Glomerular endothelial cell (primary cell): ENCODE measurements at regions not wholly inside any gene's neighbourhood (a gene's known extent, or its start where the extent isn't known, plus 50 kb on each side); places are given as distances from the start of the nearest gene placed in this dataset.
"Not testable (repeated sequence)": the region's sequence is repeated elsewhere in the genome, so short reads cannot be mapped to it uniquely, and the experiment has no call there.

Source experiments
- DNase-seq: peaks from one replicate; pipeline ENCODE4 v3.0.0-alpha.2; 2011; ENCODE audit warnings: low read depth, low spot score; ENCODE audit errors: extremely low read depth

GRCh38 chr6:81148751-81149150, 603.7 kb downstream of the TENT5A start:
- DNase-seq, result no peak

DNA sequence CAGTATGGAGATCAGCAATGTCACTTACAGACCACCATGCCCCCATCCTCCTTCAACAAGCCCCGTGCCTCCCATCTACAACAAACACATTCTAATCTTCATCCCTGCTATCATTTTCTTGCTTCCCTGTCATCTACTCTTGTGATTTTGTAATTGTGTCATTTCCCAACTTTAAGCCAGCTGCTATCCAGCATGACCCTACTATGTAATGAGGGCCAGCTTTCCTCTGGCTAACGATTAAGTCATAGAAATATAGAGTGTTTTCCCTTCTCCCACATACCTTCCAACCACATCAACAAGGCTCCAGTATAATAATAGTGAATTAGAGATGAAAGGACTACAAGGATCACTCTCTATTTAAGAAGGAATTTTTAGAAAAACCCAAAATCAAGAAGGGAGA, 607.0 kb downstream of the TENT5A start:
- no peak for DNase-seq

- no peak for DNase-seq
These were observed 608.1 kb downstream of the TENT5A start for GRCh38 chr6:81144346-81144745.

GRCh38 chr6:81138236-81138635, 614.2 kb downstream of the TENT5A start:
- no peak for DNase-seq

- DNase-seq, result no peak
These were observed 621.5 kb downstream of the TENT5A start for GRCh38 chr6:81130969-81131368.

DNA sequence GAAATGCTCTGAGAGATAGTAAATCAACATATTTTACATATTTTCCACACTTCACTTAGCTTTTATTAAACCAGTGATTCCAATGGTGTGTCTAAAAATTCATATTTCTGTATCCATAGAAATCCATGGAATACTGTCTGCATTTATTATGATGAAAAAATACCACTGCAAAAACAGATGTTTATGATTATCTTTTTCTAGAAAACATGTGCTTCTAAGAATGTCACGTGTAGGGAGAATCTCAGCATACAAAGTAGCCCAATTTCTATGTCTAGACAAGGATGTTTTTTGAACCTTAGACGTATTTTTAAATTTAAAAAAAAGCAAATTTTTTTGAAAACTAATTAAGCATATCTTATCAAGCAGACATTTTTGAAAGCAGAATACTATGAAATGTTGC, 622.4 kb downstream of the TENT5A start:
- DNase-seq, result no peak

DNA sequence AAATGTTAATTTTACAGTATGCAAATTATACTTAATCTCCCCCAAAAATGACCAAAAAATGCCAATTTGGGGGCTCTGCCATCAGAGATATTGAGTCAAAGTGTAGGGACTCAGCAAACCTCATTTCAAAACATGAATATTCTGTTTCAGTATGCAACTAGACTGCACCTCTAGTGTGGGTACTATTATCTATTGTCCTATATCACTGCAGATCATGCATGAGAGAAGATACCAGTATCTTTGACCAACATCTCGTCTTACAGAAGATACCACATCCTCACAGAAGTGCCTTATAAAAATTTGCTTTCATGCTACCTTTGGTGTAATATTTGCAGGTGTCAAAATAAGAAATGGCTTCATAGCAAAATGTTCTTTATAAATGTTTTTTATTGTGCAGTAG, 623.8 kb downstream of the TENT5A start:
- no peak for DNase-seq

- no peak for DNase-seq
These were observed 626.3 kb downstream of the TENT5A start for GRCh38 chr6:81126150-81126549.

DNA sequence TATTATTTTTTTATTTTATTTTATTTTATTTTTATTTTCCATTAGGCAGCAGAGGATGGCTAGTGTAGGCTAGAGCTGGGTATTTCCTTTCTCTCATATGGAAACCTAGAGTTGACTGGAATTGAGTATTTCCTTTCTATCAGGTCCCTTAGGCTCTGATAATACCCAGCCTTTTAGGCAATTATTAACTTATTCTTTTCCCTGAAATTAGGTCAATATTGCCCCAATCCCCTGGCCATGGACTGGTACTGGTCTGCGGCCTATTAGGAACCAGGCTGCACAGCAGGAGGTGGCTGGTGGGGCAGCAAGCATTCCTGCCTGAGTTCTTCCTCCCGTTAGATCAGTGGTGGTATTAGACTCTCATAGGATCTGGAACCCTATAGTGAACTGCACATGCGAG, 632.2 kb downstream of the TENT5A start:
- no peak for DNase-seq

GRCh38 chr6:81105998-81106397, 646.5 kb downstream of the TENT5A start:
- no peak for DNase-seq

DNA sequence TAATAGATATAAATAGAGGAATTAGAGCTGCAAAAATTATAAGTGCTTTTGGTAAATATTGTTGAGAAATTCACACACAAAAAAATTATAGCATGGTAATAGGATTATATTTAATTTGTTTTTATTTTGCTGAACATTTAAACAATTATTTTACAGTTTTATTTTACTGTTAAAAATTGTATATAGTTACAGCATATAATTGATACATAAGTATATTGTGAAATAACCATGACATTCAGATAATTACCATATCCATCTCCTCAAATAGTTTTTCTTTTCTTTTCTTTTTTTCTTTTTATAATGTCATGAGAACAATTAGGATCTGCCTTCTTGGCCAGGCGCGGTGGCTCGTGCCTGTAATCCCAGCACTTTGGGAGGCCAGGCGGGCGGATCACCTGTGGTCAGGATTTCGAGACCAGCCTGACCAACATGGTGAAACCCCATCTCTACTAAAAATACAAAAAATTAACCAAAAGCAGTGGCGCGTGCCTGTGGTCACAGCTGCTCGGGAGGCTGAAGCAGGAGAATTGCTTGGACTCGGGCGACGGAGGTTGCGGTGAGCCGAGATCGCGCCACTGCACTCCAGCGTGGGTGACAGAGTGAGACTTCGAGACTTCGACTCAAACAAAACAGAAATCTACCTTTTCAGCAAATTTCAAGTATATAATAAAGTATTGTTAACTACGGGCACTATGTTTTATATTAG, 654.2 kb downstream of the TENT5A start:
- no peak for DNase-seq

GRCh38 chr6:81096464-81096863, 656.0 kb downstream of the TENT5A start:
- not testable (repeated sequence) for DNase-seq

DNA sequence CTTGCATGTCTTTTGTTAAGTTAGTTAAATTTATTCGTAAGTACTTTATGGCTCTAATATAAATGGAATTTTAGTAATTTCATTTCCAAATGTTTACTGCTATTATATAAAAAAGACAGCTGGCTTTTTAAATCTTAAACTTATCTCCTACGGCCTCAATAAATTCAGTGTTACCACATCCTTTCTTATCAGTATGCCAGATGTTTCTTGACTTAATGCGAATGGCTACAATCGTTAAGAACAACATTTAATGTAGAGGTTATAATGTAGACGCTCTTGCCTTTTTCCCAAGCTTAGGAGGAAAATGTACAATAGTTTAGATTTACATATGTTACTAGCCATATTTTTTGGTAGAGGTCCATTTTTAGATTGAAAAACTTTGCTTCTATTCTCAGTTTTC, 659.4 kb downstream of the TENT5A start:
- no peak for DNase-seq

DNA sequence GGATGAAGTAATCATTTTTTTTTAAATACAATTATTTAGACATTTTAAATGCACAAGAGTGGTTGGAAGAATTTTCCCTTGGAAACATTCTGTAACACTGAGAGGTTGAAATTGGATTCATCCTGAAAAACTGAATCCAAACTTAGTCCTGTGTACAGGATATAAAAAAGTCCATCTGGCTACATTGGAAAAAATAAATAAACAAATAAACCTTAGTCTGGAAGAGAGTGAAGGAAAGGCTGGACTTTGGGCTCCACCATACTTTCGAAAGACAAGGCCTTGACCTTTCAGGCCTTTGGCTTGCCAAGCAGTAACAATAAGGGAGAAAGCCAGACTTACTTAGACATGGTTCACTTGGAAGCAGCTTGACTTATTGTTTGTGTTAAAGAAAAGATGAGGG, 664.3 kb downstream of the TENT5A start:
- no peak for DNase-seq

- DNase-seq, result no peak
These were observed 665.5 kb downstream of the TENT5A start for GRCh38 chr6:81086991-81087390.

DNA sequence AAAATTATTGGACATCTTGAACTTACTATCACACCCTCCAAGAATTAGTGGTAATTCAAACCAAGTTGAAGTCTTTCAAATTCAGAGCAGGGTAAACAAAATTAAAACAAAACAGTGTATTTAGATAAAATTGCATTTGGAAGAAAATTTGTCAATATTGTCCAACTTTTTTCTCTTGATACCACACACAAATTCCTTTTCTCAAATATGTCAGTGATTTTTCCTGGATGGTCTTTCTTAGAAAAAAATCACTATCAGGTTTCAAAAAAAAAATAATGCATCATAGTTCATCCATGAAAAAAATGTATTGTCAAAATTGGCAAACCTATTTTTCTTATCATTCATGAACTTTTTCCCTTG, 667.1 kb downstream of the TENT5A start:
- DNase-seq, result no peak

GRCh38 chr6:81084776-81085430, 667.6 kb downstream of the TENT5A start:
- DNase-seq, result no peak

GRCh38 chr6:81075974-81076373, 676.5 kb downstream of the TENT5A start:
- DNase-seq, result no peak

- DNase-seq, result no peak
These were observed 679.2 kb downstream of the TENT5A start for GRCh38 chr6:81073318-81073717.

GRCh38 chr6:81071121-81071520, 681.4 kb downstream of the TENT5A start:
- DNase-seq, result no peak

- DNase-seq, result no peak
These were observed 685.4 kb downstream of the TENT5A start for GRCh38 chr6:81067057-81067456.

GRCh38 chr6:81063891-81064290, 688.6 kb downstream of the TENT5A start:
- no peak for DNase-seq

GRCh38 chr6:81054036-81054435, 698.4 kb downstream of the TENT5A start:
- no peak for DNase-seq
